T-helper 9 cell (primary cell): ENCODE measurements at regions not wholly inside any gene's neighbourhood (a gene's known extent, or its start where the extent isn't known, plus 50 kb on each side); places are given as distances from the start of the nearest gene placed in this dataset.
"Not testable (repeated sequence)": the region's sequence is repeated elsewhere in the genome, so short reads cannot be mapped to it uniquely, and the experiment has no call there.

Experiments
- DNase-seq: peaks from one replicate; pipeline ENCODE4 v3.0.0-alpha.2; 2020

DNA sequence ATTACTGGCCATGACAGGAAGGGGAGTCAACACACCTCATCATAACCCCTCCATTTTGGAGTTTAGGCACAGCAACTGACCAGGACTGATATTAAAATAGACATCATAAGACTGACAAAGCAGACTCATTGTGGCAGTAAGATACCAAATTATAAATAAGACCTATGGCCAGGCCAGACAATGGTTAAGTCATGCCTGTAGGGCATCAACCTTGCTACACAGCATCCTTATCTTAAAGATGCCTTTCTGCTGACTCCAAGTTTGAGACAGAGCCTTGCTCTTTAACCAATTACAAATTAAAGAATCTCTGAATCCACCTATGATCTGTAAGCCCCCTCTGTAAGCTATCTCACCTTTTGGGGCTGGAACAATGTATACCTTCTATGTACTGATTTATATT, 65.5 kb downstream of the VCX2 start:
- DNase-seq: no peak

DNA sequence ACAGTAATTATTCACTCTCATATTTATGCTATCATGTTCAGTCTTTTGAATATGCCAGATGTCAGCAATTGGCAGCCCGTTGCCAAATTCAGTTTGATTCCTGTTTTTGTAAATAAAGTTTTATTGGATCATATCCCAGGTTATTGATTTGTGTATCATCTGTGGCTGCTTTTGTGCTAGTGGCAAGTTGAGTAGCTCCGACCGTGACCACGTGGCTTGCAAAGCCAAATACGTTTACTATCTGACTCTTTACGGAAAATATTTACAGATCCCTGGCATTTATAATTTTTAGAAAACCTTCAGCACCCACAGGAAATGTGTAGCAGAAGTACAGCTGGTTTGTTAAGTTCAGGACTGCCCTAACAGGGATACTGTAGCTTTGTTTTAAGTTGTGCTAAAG, 67.4 kb downstream of the VCX2 start:
- DNase-seq: no peak

DNA sequence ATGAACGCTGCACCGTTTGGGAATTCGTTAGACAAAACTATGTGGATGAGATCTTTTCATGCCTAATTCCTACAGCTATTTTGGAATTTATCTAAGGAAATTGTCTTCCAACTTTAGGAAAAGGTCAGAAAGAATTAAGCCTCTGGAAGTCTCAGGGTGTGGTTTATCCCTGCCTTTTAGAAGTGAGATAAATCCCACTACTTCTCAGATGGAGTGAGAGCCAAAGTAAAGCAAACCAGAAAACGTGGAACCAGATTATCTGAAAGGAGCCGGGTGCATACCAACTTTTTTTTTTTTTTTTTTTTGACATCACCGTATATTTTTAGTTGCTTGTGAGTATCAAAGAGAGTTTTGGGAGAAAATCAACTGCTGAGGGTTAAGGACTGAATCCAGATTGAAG, 79.6 kb downstream of the VCX2 start:
- no peak for DNase-seq

DNA sequence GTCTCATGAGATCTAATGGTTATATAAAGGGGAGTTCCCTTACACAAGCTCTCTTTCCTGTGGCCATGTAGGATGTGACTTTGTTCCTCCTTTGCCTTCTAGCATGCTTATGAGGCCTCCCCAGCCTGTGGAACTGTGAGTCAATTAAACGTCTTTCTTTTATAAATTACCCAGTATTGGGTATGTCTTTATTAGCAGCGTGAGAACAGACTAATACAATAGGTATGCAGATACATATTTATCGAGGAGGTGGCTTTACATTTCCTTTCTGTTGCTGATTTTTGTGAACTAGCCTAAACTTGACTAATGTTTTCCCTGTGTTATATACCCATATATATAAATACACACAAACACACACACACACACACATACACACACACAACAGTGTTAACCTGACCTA, 80.2 kb downstream of the VCX2 start:
- no peak for DNase-seq

DNA sequence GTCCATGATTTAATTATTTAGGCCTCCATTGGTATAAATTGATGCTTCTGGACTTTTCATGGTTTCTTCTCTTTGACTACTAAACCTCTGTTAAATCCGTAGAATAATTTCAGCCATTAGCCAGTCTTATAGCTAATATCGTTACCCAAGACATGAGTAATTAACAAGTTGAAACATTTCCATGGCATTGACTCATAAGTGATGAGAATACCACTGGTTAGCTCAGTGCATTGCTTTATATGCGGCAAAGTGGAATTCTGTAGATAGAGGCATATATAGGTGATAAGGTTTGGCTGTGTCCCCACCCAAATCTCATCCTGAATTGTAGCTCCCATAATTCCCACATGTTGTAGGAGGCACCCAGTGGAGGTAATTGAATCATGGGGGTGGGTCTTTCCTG, 80.6 kb downstream of the VCX2 start:
- no peak for DNase-seq

DNA sequence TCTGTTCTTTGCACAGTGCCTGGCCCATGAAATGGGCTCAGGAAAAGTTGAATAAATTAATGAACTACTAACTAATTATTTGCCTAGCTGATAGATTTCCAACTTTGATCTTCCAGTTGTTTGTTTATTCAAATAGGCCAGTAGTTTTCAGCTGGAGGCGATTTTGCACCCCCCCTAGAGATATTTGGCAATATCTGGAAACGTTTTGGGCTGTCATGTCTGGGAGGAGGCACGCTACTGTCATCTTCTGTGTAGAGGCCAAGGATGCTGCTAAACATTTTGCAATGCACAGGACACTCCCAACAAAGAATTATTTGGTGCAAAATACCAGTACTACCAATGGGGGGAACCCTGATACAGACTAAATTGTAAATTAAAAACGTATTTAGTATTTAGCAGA, 81.9 kb downstream of the VCX2 start:
- DNase-seq: no peak

DNA sequence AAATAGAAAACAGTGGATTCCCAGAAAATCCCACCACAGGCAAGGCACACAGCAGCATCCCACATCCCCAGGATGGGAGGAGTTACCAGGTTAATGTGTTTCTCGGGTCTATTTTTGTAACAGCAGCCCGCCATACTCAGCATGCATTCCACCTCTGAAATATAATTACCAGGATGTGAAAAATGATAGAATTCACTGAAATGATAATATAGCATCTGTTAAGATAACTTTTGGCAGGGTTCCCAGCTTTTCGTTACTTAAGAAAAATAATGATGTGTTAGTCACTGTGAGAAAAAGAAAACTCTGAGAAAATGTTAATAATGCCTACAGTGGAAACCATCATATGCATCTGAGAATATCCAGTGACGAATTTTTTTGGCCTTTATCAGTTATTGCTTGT, 87.1 kb downstream of the VCX2 start:
- no peak for DNase-seq

DNA sequence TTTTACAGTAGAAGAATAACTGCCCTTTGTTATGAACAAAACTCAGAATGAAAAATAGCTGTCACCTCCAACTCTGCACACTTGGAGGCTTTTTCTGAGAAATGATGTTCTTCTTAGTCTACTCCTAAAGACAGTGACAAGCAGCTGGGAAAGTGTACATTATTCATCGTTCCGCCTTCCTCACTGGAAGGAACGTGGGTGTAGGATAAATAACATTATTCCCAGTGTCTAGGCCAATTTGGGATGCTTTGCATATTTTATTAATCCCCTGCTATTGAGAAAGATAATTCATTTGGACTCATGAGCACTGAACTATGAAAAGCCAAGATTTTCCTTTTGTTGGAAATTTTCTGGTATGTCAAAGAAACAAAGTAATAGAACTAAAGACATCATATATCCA, 87.8 kb downstream of the VCX2 start:
- DNase-seq: no peak

DNA sequence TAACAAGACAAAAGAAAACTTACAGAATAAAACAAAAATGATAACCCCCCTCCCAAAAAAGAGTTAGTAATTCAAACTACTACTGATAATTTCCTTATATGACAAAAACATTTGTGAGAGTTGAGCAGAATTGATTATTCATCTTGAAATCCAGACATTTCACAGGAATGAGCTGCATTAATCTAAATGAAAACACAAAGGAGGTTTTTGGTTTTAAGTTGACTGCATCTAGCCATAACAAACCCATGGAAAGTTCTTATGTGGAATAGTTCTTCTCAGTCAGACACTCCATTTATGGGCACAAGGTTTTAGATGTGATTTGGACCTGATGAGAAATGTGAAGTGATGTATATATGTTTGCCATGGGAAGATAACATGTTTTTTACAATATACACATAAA, 95.4 kb downstream of the VCX2 start:
- no peak for DNase-seq

DNA sequence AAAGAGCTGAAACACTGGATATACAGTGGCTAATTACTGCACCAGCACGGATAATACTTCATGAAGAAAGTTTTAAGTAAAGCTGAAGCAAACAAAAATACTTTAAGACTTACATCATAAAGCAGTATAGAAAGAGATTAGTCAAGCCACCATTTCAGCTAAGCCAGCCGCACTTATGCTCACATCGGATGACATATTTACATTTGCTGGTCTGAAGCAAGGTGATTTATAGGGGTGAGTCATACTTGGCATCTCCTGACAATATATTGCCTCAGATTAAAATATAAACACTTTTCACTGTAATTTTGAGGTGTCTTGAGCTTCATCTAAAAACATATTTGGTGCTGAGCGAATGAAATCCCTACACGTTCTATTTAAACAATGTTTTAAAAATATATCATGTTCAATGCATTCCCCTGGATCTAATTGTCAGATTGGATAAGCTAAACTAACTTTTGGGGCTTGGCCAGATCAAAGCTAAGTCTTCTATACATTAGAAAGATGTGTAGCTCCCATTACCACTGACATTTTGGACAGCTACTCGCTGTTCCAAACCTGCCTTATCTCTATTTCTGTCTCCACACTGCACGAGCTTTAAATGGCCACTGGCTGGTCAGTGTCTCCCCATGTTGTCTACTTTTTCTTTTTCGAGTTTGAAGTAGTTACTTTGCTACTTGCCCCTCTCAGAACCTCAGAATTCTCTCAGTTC, 103.2 kb downstream of the VCX2 start:
- no peak for DNase-seq

DNA sequence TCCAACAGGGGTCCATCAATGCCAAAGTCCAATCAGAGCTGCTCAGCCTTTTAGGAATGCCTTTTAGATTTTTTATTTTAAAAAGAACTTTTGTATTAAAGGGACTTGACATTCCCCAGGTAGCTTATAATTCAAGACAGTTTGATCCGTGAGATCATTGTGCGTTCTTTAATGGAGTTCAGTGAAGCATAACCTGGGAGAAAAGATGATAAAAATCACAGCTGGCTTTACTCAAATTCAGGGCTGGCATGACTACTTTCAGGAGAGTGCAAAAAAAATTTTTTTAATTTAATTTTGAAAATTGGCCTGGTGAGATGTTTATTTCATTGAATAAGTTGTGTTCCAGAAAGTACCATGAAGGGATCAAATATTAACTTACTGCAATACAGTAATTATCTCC, 118.2 kb downstream of the VCX2 start:
- DNase-seq: no peak

DNA sequence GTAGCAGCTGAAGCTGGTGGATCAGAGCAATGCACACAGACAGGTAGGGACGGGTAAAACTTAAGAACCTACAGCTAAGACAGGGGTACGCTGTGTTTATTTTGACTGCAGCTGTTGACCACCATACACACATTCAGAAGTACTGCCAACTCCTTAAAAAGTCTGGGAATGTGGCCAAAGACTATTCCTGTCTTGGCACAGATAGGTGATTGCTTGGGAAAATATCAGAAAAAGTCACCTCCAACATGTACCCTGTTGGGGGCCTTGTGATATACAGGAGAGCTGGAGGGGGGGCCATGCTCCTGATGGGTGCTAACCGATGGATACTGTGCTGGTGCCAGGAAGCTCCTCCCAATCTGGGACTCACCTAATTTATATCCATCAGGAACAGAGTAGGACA, 121.2 kb downstream of the VCX2 start:
- no peak for DNase-seq

DNA sequence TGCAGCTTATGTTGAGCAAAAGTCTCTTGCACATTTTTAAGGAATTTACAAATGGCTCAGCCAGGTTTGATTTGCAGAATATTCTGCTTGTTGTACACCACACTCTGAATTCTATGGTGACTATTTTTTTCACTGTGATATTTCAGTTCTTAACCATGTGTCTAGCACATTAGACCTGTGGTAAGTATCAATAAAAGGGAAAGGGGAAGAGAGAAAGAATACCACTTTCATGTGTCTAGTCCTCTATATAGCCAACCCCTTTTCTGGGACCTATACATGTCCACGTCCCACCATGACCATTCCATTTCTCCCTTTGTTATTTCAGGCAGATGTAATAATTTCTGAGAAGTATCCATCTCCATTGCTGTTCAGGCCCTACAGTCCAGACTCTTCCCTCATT, 121.3 kb upstream of the PNPLA4 start:
- DNase-seq: no peak

DNA sequence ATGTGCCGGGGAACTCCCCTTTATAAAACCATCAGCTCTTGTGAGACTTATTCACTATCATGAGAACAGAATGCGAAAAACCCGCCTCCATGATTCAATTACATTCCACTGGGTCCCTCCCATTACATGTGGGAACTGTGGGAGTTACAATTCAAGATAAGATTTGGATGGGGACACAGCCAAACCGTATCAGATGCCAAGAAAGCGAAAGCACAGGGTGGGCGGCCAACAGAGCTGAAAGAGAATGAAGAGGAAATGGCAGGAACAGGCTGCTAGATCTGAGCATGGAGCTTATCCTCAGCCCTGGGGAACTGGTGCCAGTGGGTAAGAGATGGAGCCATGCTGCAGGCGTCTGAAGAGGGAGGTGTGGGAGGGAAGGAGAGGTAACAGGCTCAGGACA, 117.7 kb upstream of the PNPLA4 start:
- no peak for DNase-seq

DNA sequence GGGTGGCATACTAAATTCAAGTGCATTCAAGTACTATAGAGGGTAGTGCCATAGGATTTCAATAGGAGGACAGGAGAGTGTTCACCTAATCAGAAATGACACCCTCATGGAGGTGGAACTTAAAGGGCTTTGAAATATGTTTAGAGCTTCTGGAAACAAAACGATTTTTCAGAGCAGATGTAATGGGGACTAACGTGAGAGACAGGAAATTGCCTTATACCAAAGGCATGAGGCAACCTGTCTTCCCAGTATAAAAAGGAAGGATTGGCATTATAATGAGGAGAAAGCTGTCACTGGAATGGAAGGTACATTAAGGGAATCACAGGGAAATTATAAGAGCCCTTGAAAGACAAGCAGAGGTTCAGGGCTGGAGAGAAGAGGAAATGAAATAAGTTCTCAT, 116.3 kb upstream of the PNPLA4 start:
- no peak for DNase-seq

DNA sequence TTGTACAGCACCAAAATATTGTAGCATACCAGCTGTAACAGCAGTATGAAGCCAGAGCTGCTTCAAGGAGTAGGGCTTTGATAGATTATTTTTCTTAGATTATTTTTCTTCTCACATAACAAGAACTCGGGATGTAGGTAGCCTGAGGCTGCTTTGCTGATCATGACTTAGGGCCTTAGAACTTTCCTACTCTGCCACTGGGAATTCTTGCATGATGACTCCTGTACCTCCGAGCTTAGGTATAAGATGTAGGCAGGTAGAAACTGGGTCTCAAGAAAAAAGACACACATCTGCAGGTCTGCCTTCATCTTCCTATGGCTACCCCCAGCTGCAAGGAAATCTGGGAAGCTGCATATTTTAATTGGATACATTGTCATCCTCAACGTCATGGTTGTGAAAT, 115.9 kb upstream of the PNPLA4 start:
- DNase-seq: no peak

DNA sequence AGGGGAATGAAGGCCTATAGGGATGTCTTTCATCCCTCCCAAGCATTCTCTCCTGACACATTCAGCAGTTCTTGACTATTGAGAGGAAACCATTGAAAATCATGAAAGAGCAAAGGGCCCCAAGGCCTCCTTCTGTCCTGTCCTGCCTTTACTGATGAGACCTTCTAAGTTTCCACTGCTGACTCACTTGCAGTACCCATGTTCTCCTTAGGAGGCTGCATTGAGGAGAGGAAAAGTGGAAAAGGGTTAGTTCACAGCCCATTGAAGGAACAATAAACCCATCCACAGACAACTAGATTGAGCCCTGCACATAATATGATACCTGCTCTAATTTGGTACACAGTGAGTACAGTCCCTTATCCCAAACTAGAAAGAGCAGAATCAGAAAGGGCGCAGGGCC, 115.1 kb upstream of the PNPLA4 start:
- no peak for DNase-seq

DNA sequence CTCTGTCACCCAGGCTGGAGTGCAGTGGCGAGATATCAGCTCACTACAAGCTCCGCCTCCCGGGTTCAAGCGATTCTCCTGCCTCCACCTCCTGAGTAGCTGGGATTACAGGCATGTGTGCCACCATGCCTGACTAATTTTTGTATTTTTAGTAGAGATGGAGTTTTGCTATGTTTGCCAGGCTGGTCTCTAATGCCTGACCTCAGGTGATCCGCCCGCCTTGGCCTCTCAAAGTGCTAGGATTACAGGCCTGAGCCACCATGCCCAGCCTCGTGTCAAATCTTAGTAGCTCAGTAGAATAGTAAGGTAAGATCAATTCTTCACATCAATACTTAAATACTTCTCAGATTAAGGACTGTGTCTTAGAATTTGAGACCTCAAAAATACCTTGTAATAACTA, 112.5 kb upstream of the PNPLA4 start:
- DNase-seq: not testable (repeated sequence)

DNA sequence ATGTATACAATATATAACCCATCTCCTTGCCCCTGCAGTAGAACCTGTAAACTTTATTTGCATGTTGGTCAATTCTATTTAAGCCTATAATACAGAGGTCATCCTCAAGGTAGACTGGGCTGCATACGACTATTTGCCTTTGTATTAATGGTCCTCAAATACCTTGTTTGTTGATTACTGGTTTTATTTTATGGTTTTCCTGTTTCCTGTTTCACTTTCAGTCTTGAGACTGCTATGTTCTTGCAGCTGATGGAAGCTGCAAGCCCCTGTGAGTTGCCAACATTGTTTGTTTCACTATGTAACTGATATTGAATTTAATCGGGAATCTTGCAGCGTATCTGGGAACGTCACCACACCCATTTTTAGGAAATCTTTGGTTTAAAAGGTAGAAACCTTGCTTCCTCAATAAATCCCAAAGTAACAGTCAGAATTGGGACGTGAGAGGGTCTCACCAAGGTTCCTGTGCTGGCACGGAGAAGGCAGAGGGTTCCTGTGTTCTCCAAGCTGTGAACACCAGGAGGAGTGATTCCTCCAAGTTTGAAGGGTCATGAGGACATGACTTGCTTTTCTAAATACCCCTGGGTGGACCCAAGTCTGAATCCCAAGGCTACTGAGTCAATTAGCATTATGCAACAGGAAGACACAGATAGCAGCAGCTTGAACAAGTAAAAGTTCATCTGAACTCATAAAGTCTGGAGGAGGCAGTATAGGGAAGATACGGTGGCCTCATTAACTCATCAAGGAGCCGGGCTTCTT, 110.6 kb upstream of the PNPLA4 start:
- DNase-seq: no peak

DNA sequence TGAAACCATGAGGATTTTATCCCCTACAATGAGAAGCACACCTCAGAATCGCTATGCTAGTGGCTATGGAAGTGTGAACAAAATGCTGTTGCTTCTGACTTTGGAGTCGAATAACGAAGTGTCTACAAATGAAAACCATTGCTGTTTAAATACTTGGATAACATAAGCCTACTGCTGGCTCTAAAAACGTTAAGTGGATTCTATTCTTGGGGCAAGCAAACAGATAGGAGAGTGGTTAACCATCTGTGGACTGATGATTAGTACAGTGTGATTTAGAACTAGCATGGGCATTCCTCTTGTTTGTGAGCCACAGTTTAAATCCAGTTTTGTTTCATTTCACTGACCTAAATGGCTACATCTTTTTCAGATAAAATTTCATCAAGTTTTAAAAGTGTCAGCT, 109.7 kb upstream of the PNPLA4 start:
- DNase-seq: no peak

DNA sequence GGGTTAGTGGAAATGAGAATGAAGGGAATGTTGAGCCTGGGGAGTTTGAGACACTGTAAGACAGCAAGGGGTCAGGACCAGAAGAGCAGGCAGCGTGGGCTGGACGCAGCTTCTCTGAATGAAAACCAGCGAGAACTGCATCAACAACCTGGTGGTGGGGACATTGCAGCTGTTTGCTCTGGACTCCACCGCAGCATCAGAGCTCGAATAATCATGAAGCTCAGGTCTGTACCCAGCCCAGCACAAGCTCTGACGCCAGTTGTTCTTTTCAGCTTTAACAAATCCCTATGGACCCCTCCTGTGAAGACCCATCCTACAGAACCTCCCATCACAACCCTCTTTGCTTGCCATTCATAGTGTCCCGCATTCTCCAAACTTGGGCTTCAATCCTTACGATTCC, 106.8 kb upstream of the PNPLA4 start:
- no peak for DNase-seq

DNA sequence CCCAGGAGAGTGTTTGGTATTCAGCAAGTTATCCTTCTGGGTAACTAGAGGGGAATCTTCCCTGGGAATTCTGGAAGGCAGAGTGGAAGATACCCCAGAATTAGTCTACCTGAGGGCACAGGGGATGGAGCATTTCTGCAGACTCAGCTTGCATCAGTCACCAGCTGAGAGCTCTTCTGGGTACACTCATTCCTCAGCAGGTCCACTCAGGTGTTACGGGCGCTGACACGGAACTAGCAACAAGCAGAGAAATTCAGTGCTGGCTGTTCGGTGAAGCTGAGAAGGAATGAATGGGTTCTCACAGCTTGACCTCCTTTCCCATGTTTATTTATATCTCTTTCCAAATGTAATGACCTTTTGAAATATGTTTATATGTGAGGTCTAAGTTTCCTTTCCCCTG, 106.0 kb upstream of the PNPLA4 start:
- DNase-seq: no peak

DNA sequence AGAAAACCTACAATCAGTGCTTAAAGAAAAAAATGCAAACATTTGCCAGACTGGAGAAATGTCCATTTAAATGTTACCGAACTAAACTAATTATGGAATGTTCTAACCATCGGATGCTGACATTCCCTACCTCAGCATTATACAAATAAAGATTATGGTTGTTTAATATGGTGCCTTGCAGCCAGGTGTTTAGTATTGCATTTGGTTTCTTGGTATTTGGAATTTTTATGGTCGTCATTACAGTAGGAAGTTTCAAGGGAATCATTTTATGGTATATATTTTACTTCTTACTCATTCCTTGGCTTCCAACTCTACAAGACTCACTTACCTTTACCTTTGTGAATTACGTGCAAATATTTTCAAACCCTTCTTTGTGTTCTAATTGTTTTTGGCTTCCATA, 103.1 kb upstream of the PNPLA4 start:
- no peak for DNase-seq

DNA sequence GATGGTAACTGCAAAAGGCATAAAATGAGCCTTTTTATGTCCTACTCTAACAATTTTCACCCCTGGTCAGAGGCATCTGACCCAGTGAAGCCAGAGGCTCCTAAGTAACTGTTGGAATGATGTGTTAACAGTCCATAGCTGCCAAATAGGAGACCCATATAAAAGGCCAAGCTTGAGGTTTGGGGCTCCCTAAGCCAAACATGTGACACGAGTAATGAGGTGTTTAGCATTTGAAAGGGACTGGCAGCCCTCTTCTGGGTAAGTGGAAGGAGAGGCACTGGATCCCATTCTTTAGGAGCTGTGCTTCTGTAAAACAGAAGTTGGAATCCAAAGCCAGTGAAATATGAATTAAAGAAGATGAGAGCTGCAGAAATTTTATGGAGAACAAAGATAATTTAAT, 100.6 kb upstream of the PNPLA4 start:
- DNase-seq: no peak

DNA sequence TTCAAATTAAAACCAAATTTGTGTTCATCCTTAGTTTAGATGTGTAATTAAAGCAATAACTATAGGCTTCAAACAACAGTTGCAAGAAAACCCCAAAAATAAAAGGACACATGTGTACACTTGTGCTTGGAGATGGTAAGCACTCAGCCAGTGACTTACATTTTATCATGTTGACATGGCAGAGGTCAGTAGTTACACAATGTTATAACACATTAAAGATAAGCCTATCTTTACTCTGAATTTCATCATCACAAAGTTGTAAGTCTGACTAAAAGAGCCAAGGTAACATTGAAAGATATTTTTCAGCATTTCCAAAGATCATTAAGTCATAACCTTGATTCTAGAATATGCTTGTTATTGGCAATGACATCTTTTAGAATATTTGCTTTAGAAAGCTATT, 98.5 kb upstream of the PNPLA4 start:
- no peak for DNase-seq
